Lung (tissue), 11 donors: ENCODE measurements at regions not wholly inside any gene's neighbourhood (a gene's known extent, or its start where the extent isn't known, plus 50 kb on each side); places are given as distances from the start of the nearest gene placed in this dataset.

Experiments used
- ATAC-seq: fragments of 200-7000 bp; cut with Tn5 transposase; one replicate; pipeline ENCODE4 v1.9.1; 2020; ENCODE audit warnings: moderate number of reproducible peaks; ENCODE audit not compliant: insufficient read depth, low FRiP score
- DNase-seq, 3 donors: peaks; one replicate each; pipeline ENCODE4 v3.0.0-alpha.2; 2013 to 2017
- H3K27ac ChIP-seq, 2 donors: one replicate each; pipeline ENCODE4 v1.5.1; 2013; ENCODE audit warnings: mild to moderate bottlenecking in 2 of 2, moderate library complexity in 2 of 2, control low read depth in 1 of 2, inconsistent platforms in 1 of 2, low read depth in 1 of 2, low read length in 1 of 2
- H3K27me3 ChIP-seq, 3 donors: one replicate each; pipeline ENCODE4 v1.5.1; 2013; ENCODE audit warnings: low read length in 2 of 3; ENCODE audit not compliant: control insufficient read depth in 3 of 3, insufficient read depth in 3 of 3
- H3K36me3 ChIP-seq, 4 donors: one replicate each; pipeline ENCODE4 v1.5.1; 2013; ENCODE audit warnings: low read length in 4 of 4, mild to moderate bottlenecking in 1 of 4, moderate library complexity in 1 of 4; ENCODE audit not compliant: control insufficient read depth in 4 of 4, insufficient read depth in 4 of 4
- H3K4me1 ChIP-seq, 5 donors: one replicate each; pipeline ENCODE4 v1.5.1; 2013; ENCODE audit warnings: low read length in 5 of 5, mild to moderate bottlenecking in 2 of 5, moderate library complexity in 1 of 5; ENCODE audit not compliant: control insufficient read depth in 5 of 5, insufficient read depth in 5 of 5
- H3K4me3 ChIP-seq: one replicate; pipeline ENCODE4 v1.5.1; 2013; ENCODE audit warnings: mild to moderate bottlenecking, control low read depth, moderate library complexity
- H3K9ac ChIP-seq, 2 donors: one replicate each; pipeline ENCODE4 v1.5.1; 2013; ENCODE audit warnings: low read length in 2 of 2, control low read depth in 1 of 2; ENCODE audit not compliant: insufficient read depth in 1 of 2
- H3K9me3 ChIP-seq, 4 donors: one replicate each; pipeline ENCODE4 v1.5.1; 2013; ENCODE audit warnings: low read length in 3 of 4, mild to moderate bottlenecking in 1 of 4, moderate library complexity in 1 of 4; ENCODE audit not compliant: control insufficient read depth in 4 of 4, insufficient read depth in 3 of 4
- CTCF ChIP-seq: IDR thresholded peaks from 2 replicates; pipeline ENCODE4 v1.5.1; 2012; ENCODE audit warnings: mild to moderate bottlenecking; ENCODE audit errors: control extremely low read depth, extremely low read depth
- WGBS, 2 donors: extraction: QIAGEN DNeasy Blood & Tissue Kit; methylation state at CpG; one replicate each; pipeline ENCODE4 v1.1.7; 2013; 5-methylcytosine and 5-hydroxymethylcytosine counted together
- donor health status: control.
- donor health status: control.
- donor health status: Bipolar disorder and iron deficiency.
- donor health status: healthy.
- donor health status: DM: yes; HTN: yes; CAD: no.

GRCh38 chr1:4428711-4429110 is 225.7 kb upstream of the AJAP1 start:
- H3K4me1 ChIP-seq, result no peaks in the 10 kb centered on the region
- H3K9ac ChIP-seq, result no peak overlapping the region
- DNase-seq (no peak), ATAC-seq (no peak)
- no peak for TF ChIP-seq CTCF
- H3K4me3 ChIP-seq, result no peak overlapping the region
- H3K9me3 ChIP-seq, result peaks cover 0 to 2% (median 0%) of the 10 kb centered on the region in 4 donors
- H3K27ac ChIP-seq, result no peak overlapping the region
- no peaks in the 10 kb centered on the region for H3K27me3 ChIP-seq
- no peaks in the 10 kb centered on the region for H3K36me3 ChIP-seq

- Histone ChIP-seq H3K27ac (no peak overlapping the region), H3K4me1 (no peaks in the 10 kb centered on the region), H3K36me3 (no peaks in the 10 kb centered on the region), H3K4me3 (no peak overlapping the region), H3K9ac (no peak overlapping the region), H3K9me3 (peaks cover 0 to 4% (median 0%) of the 10 kb centered on the region in 4 donors), H3K27me3 (no peaks in the 10 kb centered on the region)
- TF ChIP-seq CTCF, result no peak
- ATAC-seq (no peak), DNase-seq (no peak)
- WGBS, 2 donors, result 86 to 88% methylated on average over 10 of the region's 10 CpGs
Observed at GRCh38 chr1:4430406-4431365, 223.7 kb upstream of the AJAP1 start.

GRCh38 chr1:4431491-4431890 is 222.9 kb upstream of the AJAP1 start:
- TF ChIP-seq CTCF, result no peak
- Histone ChIP-seq H3K27ac (no peak overlapping the region), H3K27me3 (no peaks in the 10 kb centered on the region), H3K4me1 (no peaks in the 10 kb centered on the region), H3K4me3 (no peak overlapping the region), H3K9ac (no peak overlapping the region), H3K36me3 (no peaks in the 10 kb centered on the region), H3K9me3 (peaks cover 0 to 3% (median 0%) of the 10 kb centered on the region in 4 donors)
- WGBS, 2 donors, result 61 to 73% methylated on average over 6 of the region's 6 CpGs
- peak in 1 of 3 donors; percentile 8 for DNase-seq
- no peak for ATAC-seq
